HG03571 (cell line): ENCODE measurements at regions not wholly inside any gene's neighbourhood (a gene's known extent, or its start where the extent isn't known, plus 50 kb on each side); places are given as distances from the start of the nearest gene placed in this dataset.
"Not testable (repeated sequence)": the region's sequence is repeated elsewhere in the genome, so short reads cannot be mapped to it uniquely, and the experiment has no call there.

Experiments used
- ATAC-seq: cut with Tn5 transposase; IDR thresholded peaks from one replicate; pipeline ENCODE4 v1.9.1; 2021; ENCODE audit not compliant: unreplicated experiment

- no peak for ATAC-seq
Observed at GRCh38 chr5:118554241-118554640, 434.1 kb downstream of the DTWD2 start.

GRCh38 chr5:118553662-118554061 is 434.7 kb downstream of the DTWD2 start:
- ATAC-seq: no peak

- ATAC-seq: no peak
Observed at GRCh38 chr5:118552731-118553360, 435.5 kb downstream of the DTWD2 start.

GRCh38 chr5:118552146-118552545 is 436.2 kb downstream of the DTWD2 start:
- ATAC-seq: no peak

- no peak for ATAC-seq
Observed at GRCh38 chr5:118551716-118552115, 436.6 kb downstream of the DTWD2 start.

- no peak for ATAC-seq
Observed at GRCh38 chr5:118551031-118551430, 437.3 kb downstream of the DTWD2 start.

- ATAC-seq: no peak
Observed at GRCh38 chr5:118548761-118549720, 439.3 kb downstream of the DTWD2 start.

- ATAC-seq: no peak
Observed at GRCh38 chr5:118545470-118545869, 442.9 kb downstream of the DTWD2 start.

GRCh38 chr5:118544887-118545449 is 443.4 kb downstream of the DTWD2 start:
- ATAC-seq: no peak

GRCh38 chr5:118533923-118534322 is 454.4 kb downstream of the DTWD2 start:
- no peak for ATAC-seq

GRCh38 chr5:118533156-118533555 is 455.2 kb downstream of the DTWD2 start:
- no peak for ATAC-seq

GRCh38 chr5:118531276-118531675 is 457.1 kb downstream of the DTWD2 start:
- no peak for ATAC-seq

GRCh38 chr5:118529361-118530144 is 458.8 kb downstream of the DTWD2 start:
- ATAC-seq: no peak

- ATAC-seq: no peak
Observed at GRCh38 chr5:118522626-118523025, 465.7 kb downstream of the DTWD2 start.

- ATAC-seq: no peak
Observed at GRCh38 chr5:118520771-118521415, 467.5 kb downstream of the DTWD2 start.

GRCh38 chr5:118519466-118519865 is 468.9 kb downstream of the DTWD2 start:
- no peak for ATAC-seq

GRCh38 chr5:118518720-118519119 is 469.6 kb downstream of the DTWD2 start:
- ATAC-seq: no peak

- no peak for ATAC-seq
Observed at GRCh38 chr5:118511846-118512245, 476.5 kb downstream of the DTWD2 start.

GRCh38 chr5:118506217-118506852 is 482.0 kb downstream of the DTWD2 start:
- peak; percentile 95 for ATAC-seq

GRCh38 chr5:118502232-118502631 is 486.1 kb downstream of the DTWD2 start:
- ATAC-seq: not testable (repeated sequence)
